HepG2 (cell line): ENCODE measurements at regions not wholly inside any gene's neighbourhood (a gene's known extent, or its start where the extent isn't known, plus 50 kb on each side); places are given as distances from the start of the nearest gene placed in this dataset.

Experiments
- ATAC-seq: fragments of 200-7000 bp; cut with Tn5 transposase; 3 replicates; pipeline ENCODE4 v1.9.1; 2020; ENCODE audit warnings: mild to moderate bottlenecking, moderate library complexity
- BruUV-seq: library from RNA; stranded (reverse); fragments of 400-500 nt; replicated peaks from 2 replicates; lab custom pipeline; 2021; lab: Mats Ljungman, UMichigan
- CTCF ChIA-PET: fragments of 300-600 bp; formaldehyde crosslinking; extraction: SDS; loops from one replicate; lab custom pipeline; 2021; ENCODE audit warnings: low total read pairs, inconsistent platforms, low intra/inter-chr PET ratio; lab: Yijun Ruan, JAX
- POLR2A ChIA-PET: fragments of 350-600 bp; sonication (Branson Sonifier 250); formaldehyde crosslinking; loops from one replicate; lab custom pipeline; 2020; ENCODE audit warnings: antibody characterized with exemption, inconsistent platforms; lab: Yijun Ruan, JAX
- DNase-seq: peaks from one replicate; pipeline ENCODE4 v3.0.0-alpha.2; 2015; ENCODE audit warnings: low spot score
- FAIRE-seq: peaks from 3 replicates; lab custom pipeline; 2011; peaks lifted over from hg19 to GRCh38; lab: Jason Lieb, UNC
- H2AFZ ChIP-seq: one replicate; pipeline ENCODE4 v1.6.1; 2011; ENCODE audit warnings: low read length, inconsistent platforms
- H3K27ac ChIP-seq: fragments of 300-600 bp; 3 replicates; pipeline ENCODE4 v1.8.0; 2011; ENCODE audit warnings: mixed run types, mild to moderate bottlenecking, mixed read lengths, low read length, inconsistent platforms; ENCODE audit not compliant: insufficient read depth; ENCODE audit errors: extremely low read length
- H3K27me3 ChIP-seq, 2 experiments: fragments of 200-600 bp in 1 of 2; 2 replicates in 1 of 2; 3 replicates in 1 of 2; pipeline versions ENCODE4 v1.6.0 to v1.8.0; 2011; ENCODE audit warnings: low read length in 2 of 2, mild to moderate bottlenecking in 2 of 2, moderate library complexity in 2 of 2, inconsistent platforms in 1 of 2; ENCODE audit not compliant: insufficient read depth in 2 of 2, control insufficient read depth in 1 of 2
- H3K36me3 ChIP-seq, 2 experiments: fragments of 200-600 bp in 1 of 2; replicated peaks in 1 of 2; 2 replicates in 1 of 2; 3 replicates in 1 of 2; pipeline versions ENCODE4 v1.5.1 to v1.8.0; 2011; ENCODE audit warnings: low read length in 2 of 2, inconsistent platforms in 1 of 2; ENCODE audit not compliant: insufficient read depth in 2 of 2, control insufficient read depth in 1 of 2
- H3K4me1 ChIP-seq: 2 replicates; pipeline ENCODE4 v1.5.1; 2012; ENCODE audit warnings: low read length, inconsistent platforms; ENCODE audit not compliant: insufficient read depth
- H3K4me2 ChIP-seq: 2 replicates; pipeline ENCODE4 v1.6.0; 2011; ENCODE audit warnings: low read depth, low read length, inconsistent platforms
- H3K4me3 ChIP-seq, 3 experiments: fragments of 200-600 bp in 1 of 3; sonication (generic), shearing (Covaris generic) in 1 of 3; replicated peaks in 1 of 3; 2 replicates each; pipeline ENCODE4 v1.5.1; 2011 to 2016; ENCODE audit warnings: low read length in 3 of 3, inconsistent platforms in 2 of 3, low read depth in 2 of 3, mild to moderate bottlenecking in 2 of 3, control low read depth in 1 of 3, mixed read lengths in 1 of 3; ENCODE audit not compliant: insufficient read depth in 1 of 3
- H3K79me2 ChIP-seq: one replicate; pipeline ENCODE4 v1.6.1; 2011; ENCODE audit warnings: low read length, inconsistent platforms; ENCODE audit not compliant: insufficient read depth
- H3K9ac ChIP-seq: 2 replicates; pipeline ENCODE4 v1.6.0; 2011; ENCODE audit warnings: mild to moderate bottlenecking, low read depth, low read length, inconsistent platforms; ENCODE audit not compliant: insufficient read depth
- H3K9me3 ChIP-seq: 2 replicates; pipeline ENCODE4 v1.5.1; 2012; ENCODE audit warnings: mild to moderate bottlenecking, low read length
- H4K20me1 ChIP-seq: 2 replicates; pipeline ENCODE4 v1.6.0; 2011; ENCODE audit warnings: inconsistent platforms, mild to moderate bottlenecking, low read length, moderate library complexity; ENCODE audit not compliant: insufficient read depth
- MAFF ChIP-seq: IDR thresholded peaks from 2 replicates; pipeline ENCODE4 v1.6.1; 2011; ENCODE audit warnings: low read depth, low read length, improper control_type of control experiment
- NAIF1 ChIP-seq: sonication (generic); formaldehyde crosslinking; IDR thresholded peaks from 2 replicates; pipeline ENCODE4 v1.5.0; 2020; ENCODE audit warnings: mild to moderate bottlenecking, missing genetic modification reagents, borderline replicate concordance
- ZBTB38 ChIP-seq: sonication (generic); formaldehyde crosslinking; IDR thresholded peaks from 2 replicates; pipeline ENCODE4 v1.5.1; 2020; ENCODE audit warnings: mild to moderate bottlenecking, missing genetic modification reagents
- whole genome bisulfite sequencing: methylation state at CpG from one replicate; pipeline ENCODE4 v1.1.6; 2017; ENCODE audit warnings: low lambda C conversion rate; 5-methylcytosine and 5-hydroxymethylcytosine counted together
- in situ Hi-C: cut with HindIII; loops from 2 replicates; pipeline ENCODE4 v1.10.0; 2017; ENCODE audit warnings: low pct_unique_long_range_greater_than_20kb; ENCODE audit not compliant: extremely low pct_ligation_motif_present
- intact Hi-C: fragments of 100-400 bp; cut with micrococcal nuclease; formaldehyde crosslinking; loops from one replicate; pipeline ENCODE4 v1.10.0; 2022; ENCODE audit not compliant: unreplicated experiment
- TF ChIP-seq, protein P1 (sequence below): IDR thresholded peaks from 2 replicates; pipeline ENCODE4 v1.6.1; 2012; ENCODE audit warnings: low read depth, low read length, improper control_type of control experiment
- TF ChIP-seq, protein P2 (sequence below): sonication (generic); formaldehyde crosslinking; IDR thresholded peaks from 2 replicates; pipeline ENCODE4 v1.8.1; 2022; ENCODE audit warnings: low read depth, mild to moderate bottlenecking, missing genetic modification reagents

DNA sequence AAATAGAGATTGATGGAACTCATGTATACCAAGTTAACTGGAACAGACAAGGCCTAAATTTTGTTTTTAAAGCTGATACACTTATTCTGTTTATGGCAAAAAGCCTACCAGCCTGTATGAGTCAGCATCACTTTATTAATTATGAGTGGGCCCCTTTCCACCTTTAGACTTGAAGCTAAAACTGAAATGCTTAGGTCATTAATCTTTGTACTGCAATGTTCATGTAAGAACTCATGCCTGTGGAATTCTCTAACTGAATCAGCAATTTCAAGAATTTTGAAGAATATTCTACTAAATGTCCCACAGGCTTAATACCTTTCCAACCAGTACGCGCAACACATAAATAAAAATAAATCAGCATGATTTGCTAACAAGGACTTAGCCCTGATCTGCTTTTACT lies 140.2 kb upstream of the PHACTR1 start:
- no peak for DNase-seq
- H4K20me1 ChIP-seq: no peaks in the 10 kb centered on the region
- TF ChIP-seq, protein P1, sequence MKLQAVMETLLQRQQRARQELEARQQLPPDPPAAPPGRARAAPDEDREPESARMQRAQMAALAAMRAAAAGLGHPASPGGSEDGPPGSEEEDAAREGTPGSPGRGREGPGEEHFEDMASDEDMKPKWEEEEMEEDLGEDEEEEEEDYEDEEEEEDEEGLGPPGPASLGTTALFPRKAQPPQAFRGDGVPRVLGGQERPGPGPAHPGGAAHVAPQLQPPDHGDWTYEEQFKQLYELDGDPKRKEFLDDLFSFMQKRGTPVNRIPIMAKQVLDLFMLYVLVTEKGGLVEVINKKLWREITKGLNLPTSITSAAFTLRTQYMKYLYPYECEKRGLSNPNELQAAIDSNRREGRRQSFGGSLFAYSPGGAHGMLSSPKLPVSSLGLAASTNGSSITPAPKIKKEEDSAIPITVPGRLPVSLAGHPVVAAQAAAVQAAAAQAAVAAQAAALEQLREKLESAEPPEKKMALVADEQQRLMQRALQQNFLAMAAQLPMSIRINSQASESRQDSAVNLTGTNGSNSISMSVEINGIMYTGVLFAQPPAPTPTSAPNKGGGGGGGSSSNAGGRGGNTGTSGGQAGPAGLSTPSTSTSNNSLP: no peak
- TF ChIP-seq ZBTB38 (CRISPR knock-in tag) (no peak), NAIF1 (CRISPR knock-in tag) (no peak), MAFF (peak; percentile 28; the same call in 1 of the 2 replicates)
- TF ChIP-seq, protein P2, sequence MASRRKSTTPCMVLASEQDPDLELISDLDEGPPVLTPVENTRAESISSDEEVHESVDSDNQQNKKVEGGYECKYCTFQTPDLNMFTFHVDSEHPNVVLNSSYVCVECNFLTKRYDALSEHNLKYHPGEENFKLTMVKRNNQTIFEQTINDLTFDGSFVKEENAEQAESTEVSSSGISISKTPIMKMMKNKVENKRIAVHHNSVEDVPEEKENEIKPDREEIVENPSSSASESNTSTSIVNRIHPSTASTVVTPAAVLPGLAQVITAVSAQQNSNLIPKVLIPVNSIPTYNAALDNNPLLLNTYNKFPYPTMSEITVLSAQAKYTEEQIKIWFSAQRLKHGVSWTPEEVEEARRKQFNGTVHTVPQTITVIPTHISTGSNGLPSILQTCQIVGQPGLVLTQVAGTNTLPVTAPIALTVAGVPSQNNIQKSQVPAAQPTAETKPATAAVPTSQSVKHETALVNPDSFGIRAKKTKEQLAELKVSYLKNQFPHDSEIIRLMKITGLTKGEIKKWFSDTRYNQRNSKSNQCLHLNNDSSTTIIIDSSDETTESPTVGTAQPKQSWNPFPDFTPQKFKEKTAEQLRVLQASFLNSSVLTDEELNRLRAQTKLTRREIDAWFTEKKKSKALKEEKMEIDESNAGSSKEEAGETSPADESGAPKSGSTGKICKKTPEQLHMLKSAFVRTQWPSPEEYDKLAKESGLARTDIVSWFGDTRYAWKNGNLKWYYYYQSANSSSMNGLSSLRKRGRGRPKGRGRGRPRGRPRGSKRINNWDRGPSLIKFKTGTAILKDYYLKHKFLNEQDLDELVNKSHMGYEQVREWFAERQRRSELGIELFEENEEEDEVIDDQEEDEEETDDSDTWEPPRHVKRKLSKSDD: no peak
- TF ChIP-seq, all 625 proteins: peak for 1
- no peak overlapping the region for H3K9ac ChIP-seq
- no peak overlapping the region for H2AFZ ChIP-seq
- no peaks in the 10 kb centered on the region for H3K79me2 ChIP-seq
- no TSS peak for BruUV-seq
- POLR2A ChIA-PET: no interaction called here
- in situ Hi-C loops: no loop called here
- 96% methylated on average over 2 of the region's 2 CpGs for WGBS
- H3K27me3 ChIP-seq: no peaks in the 10 kb centered on the region
- H3K9me3 ChIP-seq: no peaks in the 10 kb centered on the region
- ATAC-seq: no peak
- no peak overlapping the region for H3K4me2 ChIP-seq
- CTCF ChIA-PET: no interaction called here
- intact Hi-C loops: no loop called here
- no peak overlapping the region for H3K4me3 ChIP-seq
- no peak for FAIRE-seq
- no peak overlapping the region for H3K27ac ChIP-seq
- no peaks in the 10 kb centered on the region for H3K4me1 ChIP-seq
- H3K36me3 ChIP-seq: no peaks in the 10 kb centered on the region
